ENCODE measurements at regions not wholly inside any gene's neighbourhood (a gene's known extent, or its start where the extent isn't known, plus 50 kb on each side); places are given as distances from the start of the nearest gene placed in this dataset.
"Not testable (repeated sequence)": the region's sequence is repeated elsewhere in the genome, so short reads cannot be mapped to it uniquely, and the experiment has no call there.

DNA sequence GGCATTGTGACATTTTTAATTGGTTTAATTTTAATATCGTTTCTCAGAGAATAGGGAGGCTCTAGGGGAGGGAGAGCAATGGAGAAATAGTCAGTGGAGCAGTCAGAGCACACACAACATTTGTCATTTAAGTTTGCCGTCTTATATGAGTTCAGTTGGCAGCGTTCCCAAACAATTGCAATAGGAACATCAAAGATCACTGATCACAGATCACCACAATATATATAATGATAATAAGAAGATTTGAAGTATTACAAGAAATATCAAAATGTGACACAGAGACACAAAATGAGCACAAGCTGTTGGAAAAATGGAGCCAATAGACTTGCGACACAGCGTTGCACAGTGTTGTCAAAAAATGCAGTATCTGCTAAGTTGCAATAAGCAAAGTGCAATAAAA is 303.7 kb downstream of the CDH19 start:
- CTCF ChIA-PET: no interaction called here
- POLR2A ChIA-PET: no interaction called here

- ChIA-PET CTCF (no interaction called here), POLR2A (no interaction called here)
These were observed 323.4 kb downstream of the CDH19 start for GRCh38 chr18:66280470-66280869.

DNA sequence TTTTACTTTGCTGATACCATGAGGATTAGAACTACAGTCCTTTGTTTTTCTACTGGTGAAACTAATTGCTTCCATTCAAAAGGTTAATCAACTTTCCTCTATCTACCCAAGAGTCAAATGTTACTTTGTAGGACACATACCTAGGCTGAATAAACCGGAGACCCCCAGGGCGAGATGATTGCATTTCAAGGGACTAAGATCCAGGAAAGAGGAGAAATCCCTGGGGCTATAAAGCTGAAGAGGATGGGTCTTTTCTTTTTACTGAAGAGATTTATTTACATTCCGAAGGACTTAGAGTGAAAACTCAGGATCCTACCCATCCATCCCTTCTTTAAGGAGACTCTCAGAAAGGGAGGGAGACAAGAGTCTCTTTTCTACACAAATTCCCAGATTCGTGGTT is 331.9 kb downstream of the CDH19 start:
- CTCF ChIA-PET: no interaction called here

DNA sequence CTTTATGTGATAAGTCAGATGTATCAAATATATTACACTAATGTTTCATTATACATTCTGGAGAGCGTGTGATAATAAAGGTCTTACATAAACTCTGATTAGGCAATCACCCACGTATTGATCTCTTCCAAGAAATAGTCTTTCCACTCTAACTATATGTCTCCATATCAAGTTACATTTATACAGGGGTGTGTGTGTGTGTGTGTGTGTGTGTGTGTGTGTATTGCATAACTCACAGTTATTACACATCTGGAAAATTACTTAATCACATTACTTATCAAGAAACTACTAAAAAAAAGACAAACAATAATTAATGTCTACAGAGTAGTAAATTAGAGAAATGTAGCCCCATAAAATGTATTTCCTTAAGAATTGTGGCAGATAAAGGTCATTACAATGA is 339.8 kb downstream of the CDH19 start:
- POLR2A ChIA-PET: no interaction called here
- CTCF ChIA-PET: no interaction called here

More for the DNA sequence above, 331.9 kb downstream of the CDH19 start:
- POLR2A ChIA-PET: no interaction called here

- CTCF ChIA-PET: no interaction called here
These were observed 349.8 kb downstream of the CDH19 start for GRCh38 chr18:66254121-66254520.

GRCh38 chr18:66252703-66253102 is 351.2 kb downstream of the CDH19 start:
- ChIA-PET CTCF (no interaction called here), POLR2A (no interaction called here)

More at GRCh38 chr18:66254121-66254520, 349.8 kb downstream of the CDH19 start:
- POLR2A ChIA-PET: no interaction called here

- ChIA-PET CTCF (no interaction called here), POLR2A (no interaction called here)
These were observed 368.7 kb downstream of the CDH19 start for GRCh38 chr18:66235206-66235605.

- POLR2A ChIA-PET: no interaction called here
These were observed 377.1 kb downstream of the CDH19 start for GRCh38 chr18:66226782-66227181.

DNA sequence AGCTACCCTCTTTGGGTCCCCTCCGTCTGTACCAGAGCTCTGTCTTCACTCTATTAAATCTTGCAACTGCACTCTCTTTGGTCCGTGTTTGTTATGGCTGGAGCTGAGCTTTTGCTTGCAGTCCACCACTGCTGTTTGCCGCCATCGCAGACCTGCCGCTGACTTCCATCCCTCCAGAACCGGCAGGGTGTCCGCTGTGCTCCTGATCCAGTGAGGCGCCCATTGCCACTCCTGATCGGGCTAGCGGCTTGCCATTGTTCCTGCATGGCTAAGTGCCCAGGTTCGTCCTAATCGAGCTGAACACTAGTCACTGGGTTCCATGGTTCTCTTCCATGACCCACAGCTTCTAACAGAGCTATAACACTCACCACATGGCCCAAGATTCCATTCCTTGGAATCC is 380.6 kb downstream of the CDH19 start:
- CTCF ChIA-PET, POLR2A ChIA-PET: not testable (repeated sequence)

More at GRCh38 chr18:66226782-66227181, 377.1 kb downstream of the CDH19 start:
- CTCF ChIA-PET: no interaction called here

DNA sequence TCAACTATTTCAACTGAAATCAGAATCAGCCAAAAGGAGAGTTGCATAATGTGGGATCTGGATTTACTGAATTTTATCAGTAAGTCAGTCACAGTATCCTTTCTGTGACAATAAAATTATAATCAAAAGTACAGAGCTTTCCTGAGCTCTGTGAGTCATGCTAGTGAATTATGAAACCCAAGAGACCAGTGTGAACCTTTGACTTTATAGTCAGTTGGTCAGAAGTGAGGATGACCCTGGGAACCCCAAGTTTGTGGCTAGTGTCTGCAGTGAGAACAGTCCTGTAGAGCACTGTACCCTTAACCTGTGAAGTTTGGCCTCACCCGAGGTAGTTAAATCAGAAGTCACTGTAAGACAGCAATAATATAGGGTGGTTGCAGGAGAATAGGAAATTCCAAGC is 381.7 kb downstream of the CDH19 start:
- ChIA-PET CTCF (no interaction called here), POLR2A (no interaction called here)

GRCh38 chr18:66219817-66220216 is 384.1 kb downstream of the CDH19 start:
- CTCF ChIA-PET: no interaction called here
- POLR2A ChIA-PET: no interaction called here

DNA sequence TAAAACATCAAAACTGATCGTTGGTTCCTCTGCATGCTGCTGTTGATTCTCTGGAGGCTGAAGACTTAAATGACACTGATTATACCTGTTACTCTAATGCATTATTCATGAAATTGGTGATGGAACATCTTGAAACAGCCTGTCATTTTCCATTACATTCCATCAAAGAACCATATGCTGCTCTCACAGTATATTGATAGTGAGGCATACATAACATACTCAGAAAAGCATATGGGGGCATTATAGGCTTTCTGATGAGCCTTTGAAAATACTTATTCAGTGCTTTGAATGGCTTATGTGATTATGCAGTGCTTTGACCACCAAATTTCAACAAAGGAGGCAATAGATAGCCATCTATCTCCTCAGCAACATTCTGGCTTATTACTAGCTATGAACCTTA is 392.1 kb downstream of the CDH19 start:
- ChIA-PET POLR2A (no interaction called here), CTCF (interaction anchor here (0.5 kb wide), 1 partner anchor 263 kb away, joined by 3 read pairs; no protein-coding TSS in a partner anchor)

GRCh38 chr18:66210875-66211274 is 393.0 kb downstream of the CDH19 start:
- CTCF ChIA-PET: no interaction called here
- POLR2A ChIA-PET: no interaction called here

DNA sequence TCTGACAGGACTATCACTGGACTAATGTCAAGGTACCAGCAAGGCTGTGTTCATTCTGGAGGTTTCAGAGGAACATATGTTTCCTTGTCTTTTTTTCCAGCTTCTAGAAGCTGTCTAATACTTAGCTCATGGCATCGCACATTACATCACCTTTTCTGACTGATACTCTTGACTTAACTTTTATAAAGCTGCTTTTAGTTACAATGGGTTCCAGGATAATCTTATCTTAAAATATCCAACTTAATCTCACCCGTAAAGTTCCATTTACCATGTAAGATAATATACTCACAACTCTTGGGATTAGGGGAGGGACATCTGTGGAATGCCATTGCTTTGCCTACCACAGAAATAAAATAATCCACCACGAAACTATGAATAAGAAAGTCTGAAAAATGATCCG is 394.2 kb downstream of the CDH19 start:
- ChIA-PET POLR2A (no interaction called here), CTCF (no interaction called here)

- POLR2A ChIA-PET: no interaction called here
- CTCF ChIA-PET: no interaction called here
These were observed 407.1 kb downstream of the CDH19 start for GRCh38 chr18:66196805-66197204.

- POLR2A ChIA-PET: no interaction called here
- CTCF ChIA-PET: no interaction called here
These were observed 410.0 kb downstream of the CDH19 start for GRCh38 chr18:66193938-66194337.

DNA sequence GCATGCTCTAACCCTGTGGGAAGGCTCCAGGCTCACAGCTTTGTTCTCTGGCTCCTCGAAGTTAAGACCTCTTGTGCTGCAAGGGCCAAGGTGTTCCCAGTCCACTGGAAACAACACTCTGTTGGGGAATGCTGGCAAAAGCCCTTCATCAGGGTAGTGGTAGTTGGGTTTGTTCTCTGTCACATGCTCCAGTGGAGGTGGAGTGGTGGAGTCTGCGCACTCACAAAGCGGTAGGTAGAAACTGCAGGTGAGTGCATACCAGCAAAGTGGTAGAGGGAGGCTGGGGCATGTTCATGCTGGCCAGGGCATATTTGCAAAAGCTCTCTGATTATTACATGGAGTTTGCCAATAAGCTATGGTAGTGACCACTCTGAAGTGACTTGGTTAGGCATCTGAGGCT is 410.5 kb downstream of the CDH19 start:
- ChIA-PET POLR2A (no interaction called here), CTCF (no interaction called here)

DNA sequence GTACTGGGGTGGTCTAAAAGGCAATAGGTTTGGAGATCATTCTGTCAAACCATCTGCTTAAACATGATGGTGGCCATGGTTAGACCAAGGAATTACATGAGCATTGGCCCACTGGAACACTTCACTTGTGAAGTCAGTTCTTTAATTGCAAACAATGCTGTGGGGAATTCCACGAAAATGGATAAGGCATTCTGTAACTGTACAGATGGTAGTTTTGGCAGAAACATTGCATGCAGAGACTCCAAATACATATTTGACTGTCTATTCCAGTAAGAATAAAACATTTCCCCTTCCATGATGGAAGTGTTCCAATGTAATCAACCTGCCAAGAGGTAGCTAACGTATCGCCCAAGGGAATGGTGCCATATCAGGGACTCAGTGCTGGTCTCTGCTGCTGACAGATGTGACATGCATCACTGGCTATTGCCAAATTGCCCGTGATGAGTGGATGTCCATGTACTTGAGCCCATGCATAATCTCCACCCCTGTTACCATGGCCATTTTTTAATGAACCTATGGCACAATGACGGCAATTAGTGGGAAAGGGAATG is 417.9 kb downstream of the CDH7 start:
- POLR2A ChIA-PET: no interaction called here
- CTCF ChIA-PET: no interaction called here

- POLR2A ChIA-PET: no interaction called here
- CTCF ChIA-PET: no interaction called here
These were observed 417.2 kb downstream of the CDH7 start for GRCh38 chr18:66167829-66168684.

DNA sequence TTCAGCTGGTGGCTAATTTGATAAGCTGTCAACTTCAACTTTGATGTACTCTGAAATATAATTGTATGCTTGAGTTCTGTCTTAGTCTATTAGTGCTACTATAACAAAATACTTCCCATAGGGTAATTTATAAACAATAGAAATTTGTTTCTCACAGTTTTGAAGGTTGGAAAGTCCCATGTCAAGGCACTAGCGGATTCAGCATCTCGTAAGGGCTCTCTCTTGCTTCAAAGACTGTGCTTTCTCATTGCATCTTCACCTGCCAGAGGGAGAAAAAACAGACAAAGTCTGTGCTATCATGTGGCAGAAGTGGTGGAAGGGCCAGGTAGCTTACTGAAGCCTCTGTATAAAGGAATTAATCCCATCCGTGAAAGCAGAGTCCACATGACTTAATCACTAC is 409.2 kb downstream of the CDH7 start:
- CTCF ChIA-PET: no interaction called here
- POLR2A ChIA-PET: no interaction called here

GRCh38 chr18:66159451-66159850 is 408.6 kb downstream of the CDH7 start:
- ChIA-PET CTCF (no interaction called here), POLR2A (no interaction called here)

Measured in activated CD8-positive, alpha-beta memory T cell treated with anti-CD3 and anti-CD28 coated beads for 36 hours (primary cell).